Occipital lobe (tissue), 1 donor: ENCODE measurements at regions not wholly inside any gene's neighbourhood (a gene's known extent, or its start where the extent isn't known, plus 50 kb on each side); places are given as distances from the start of the nearest gene placed in this dataset.

Experiments used
- DNase-seq: peaks from one replicate; lab custom pipeline; 2025; lab: John Stamatoyannopoulos, UW

DNA sequence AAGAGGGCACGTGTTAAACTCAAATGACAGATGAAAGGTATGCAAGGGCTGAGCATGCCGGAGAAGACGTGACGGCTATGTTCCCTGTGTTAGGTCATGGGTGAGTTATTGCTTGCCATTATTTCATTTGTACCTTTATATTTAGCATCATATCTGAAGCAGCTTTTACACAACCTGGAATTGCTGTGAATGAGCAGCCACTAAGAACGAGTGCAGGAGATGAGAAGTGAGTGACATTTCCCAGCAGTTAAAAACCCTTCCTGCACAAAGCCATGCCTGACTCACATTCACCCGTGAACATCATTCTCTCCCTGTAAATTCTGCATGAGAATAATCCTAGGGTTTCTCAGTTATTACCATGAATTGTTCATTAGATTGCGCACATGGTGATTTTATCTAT is 433.2 kb upstream of the ZFP42 start:
- DNase-seq: no peak

DNA sequence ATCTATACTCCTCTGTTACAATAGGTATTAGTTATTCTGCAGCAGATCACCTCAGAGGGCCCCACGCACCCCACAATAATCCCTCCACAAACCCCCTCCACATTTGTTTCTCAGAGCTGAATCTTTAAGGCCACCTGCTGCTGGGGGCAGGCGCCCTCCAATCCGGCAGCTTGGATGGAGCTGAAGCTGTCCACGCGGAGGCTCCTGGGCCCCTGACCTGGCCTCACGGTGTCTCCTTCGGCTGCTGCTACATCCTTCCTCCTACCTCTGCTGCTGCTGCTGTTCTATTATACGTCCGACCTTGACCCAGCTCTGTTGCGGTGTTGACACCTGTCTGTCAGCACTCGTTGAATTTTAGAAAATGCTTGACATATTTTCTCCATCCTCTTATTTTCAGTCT is 430.2 kb upstream of the ZFP42 start:
- DNase-seq: no peak

DNA sequence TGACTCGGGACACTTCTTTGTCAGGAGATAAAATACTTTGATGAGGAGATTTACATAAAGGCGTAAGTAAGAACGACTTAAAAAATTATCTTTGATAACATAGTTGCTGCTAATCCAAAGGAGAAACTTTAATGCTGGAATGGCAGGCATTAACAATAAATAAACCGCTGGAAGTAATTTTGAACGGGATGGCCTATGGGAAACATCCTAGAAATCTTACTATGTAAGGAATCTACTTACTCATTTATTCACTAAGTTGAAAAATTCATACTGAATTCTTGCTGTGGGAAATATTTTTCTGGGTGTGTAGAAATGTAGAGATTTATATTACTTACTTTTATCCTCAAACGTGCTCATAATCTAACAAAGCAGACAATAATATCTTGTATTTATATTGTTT is 425.7 kb upstream of the ZFP42 start:
- no peak for DNase-seq

DNA sequence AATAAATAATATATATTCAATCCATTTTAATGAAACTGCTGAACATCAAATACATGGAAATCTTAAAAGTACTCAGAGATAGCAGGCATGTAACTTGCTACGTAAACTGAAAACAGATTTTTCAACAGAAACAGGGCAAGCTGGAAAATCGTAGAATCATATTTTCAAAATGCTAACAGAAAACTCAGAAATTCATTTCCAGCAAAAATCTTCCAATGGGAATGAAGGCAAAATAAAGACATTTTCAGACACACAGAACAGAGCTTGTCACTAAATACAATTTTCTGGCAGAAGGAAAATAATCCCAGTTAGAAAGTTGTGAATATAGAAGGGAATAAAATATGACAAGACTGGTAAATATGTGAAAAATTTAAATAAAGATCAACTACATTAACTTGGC is 419.9 kb upstream of the ZFP42 start:
- DNase-seq: no peak

DNA sequence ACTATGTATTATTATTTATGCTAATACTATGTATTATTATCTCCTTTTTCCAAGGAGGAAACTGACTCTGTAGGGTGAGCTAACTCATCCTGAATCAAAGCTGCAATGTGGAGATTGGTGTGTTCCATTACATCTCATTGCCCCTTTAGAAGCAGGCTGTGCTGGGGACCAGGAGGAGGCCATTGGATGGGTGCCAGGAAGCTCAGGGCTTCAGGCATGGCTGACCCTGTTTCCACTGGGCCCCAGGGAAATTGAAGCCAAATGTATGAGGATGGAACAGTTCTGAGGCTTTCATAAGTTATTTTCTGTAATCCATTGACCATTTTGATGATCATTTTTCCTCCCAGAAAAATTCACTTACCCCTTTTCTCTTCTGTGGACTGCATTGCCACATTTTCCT is 418.8 kb upstream of the ZFP42 start:
- DNase-seq: no peak

DNA sequence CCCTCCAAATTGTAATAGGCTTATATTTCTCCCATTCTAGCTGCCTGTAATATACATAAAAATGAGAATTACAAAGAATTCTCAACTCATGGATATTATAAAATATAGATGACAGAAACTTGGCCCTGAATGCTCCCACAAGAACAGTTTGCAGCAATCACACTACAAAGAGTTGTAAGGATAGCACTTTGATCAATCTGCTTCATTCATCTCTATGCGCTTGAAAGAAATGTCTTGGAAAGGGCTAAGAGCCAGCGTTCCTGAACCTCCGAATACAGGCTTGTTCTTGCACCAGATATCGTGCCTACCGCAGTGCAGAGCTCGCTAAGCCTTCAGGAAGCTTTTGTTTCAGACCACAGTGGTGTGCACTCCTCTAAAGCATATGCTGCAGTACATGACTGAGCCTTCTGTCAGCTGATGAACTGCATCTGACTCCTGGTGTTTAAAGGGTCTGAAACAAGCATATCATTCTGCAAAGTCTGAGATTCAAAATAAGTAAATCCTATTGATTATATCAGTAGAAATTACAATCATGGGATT is 417.6 kb upstream of the ZFP42 start:
- no peak for DNase-seq

DNA sequence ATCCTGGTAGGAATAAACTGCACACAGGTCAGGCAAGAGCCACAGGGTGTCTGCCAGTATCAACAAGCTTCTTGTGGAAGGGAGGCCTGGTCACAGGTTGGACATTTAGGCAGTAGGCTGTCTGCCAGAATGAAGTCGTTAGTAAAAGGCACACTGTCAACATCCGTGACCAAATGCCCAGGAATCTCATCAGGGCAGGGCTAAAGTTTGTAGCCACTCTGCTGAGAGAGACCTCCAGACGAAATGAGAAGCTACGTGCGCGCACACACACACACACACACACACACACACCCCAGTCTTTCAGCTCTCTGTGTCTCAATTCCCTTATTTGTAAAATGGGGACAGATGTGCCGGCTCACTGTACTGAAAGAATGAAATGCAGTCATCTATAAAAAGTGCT is 408.7 kb upstream of the ZFP42 start:
- DNase-seq: no peak

DNA sequence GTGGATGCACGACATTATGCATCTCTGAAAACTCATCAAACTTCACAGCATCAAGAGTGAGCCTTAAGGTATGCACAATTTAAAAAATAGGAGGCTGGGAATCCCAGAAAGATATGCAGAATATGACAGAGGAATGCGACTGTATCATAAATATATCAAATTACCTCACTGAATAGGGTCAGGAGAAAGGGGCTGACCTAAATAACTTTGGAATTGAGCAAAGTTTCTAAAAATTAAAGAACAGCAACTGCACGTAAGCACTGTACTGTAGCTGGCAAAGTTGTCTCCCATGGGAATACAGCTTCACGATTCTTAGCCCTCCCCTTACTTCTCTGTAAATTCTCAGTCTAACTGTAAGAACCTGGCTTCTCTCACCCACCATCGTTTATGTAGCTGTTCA is 397.4 kb upstream of the ZFP42 start:
- no peak for DNase-seq

DNA sequence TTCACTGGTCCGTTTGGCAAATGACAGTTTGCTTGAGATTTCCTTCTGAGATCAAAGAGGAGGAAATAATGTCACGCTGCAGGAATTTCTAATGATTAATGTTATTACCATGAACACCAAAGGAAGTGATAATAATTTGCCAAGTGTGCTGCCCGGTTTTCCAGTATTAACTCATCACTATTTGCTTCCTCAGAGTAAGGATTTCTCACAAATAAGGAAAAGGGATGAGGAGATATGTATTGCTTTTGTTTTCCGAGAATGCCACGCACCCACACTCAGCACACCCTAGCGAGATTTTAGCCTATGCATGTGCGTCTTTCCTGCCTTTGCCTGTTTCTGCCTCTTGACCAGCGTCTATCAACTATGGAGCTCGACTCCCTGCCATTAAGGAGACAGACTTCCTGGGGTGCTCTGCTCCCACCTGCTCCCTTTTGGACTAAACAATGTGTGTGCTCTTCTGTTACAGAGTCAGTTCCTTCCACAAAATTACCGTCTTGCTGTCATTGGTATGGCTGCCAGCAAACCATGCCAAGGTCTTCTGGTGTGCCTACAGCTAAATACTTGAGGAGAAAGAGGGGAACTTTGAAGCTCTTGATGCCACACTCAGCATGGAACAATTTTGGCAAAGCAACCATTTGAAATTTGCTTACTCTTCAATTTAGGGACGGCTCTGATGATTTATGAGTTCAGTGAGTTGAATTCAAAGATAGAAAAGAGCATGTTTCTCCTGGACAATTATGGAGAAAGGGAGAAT is 393.1 kb upstream of the ZFP42 start:
- no peak for DNase-seq

DNA sequence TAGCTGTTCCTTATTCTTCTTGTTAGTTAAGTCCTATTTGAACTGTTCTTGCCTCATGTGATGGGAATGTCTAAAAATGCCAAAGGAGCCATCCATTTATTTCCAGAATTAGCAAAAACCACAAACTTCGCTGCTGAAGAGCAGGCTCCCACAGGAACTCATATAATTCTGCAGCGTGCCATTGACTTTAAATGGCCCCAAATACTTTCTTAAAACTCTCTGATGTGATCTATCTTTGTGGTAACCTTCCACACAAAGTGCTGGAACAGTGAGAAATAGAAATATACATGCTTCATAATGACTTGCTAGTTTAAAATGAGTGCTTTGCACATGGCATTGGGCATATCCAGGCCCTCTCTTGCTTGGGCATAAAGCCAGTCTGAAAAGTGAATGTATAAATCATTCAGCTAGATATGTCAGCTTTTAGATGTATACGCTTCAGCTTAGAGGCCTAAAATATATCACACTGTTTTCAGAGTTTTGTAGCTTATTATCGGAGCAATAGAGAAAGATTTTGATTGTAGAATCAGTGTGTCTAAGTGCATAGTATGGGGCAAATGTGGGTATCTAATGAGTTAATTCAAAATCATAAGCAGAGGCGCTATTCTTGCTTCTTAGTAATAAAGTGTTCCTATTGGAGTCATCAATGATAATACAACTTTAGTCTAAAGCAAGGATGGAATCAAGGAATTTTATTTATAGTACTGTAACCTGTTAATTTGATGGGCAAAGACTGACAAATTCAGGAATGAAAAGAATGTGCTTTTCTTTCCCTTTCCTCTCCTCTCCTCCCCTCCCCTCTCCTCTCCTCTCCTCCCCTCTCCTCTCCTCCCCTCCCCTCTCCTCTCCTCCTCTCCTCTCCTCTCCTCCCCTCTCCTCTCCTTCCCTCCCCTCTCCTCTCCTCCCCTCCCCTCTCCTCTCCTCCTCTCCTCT is 392.2 kb upstream of the ZFP42 start:
- DNase-seq: no peak

DNA sequence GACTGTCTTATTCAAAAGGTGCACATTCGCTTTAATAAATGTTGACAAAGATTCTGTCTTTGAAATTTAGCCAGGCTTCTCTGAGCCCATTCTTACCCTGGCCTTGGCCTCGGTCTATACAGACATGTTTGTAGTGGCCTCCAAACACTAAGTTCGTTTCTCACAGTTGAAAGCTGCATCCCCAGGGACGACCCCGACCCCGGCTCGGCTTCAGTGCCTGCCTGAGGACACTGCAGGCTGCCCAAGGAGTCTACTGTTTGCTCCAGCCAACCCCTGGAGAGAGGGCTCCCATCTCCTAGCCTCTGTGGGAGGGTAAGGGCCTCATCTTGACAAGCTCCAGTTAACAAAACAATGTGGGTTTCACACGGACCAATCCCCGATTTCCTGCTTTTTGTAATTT is 390.6 kb upstream of the ZFP42 start:
- DNase-seq: no peak

DNA sequence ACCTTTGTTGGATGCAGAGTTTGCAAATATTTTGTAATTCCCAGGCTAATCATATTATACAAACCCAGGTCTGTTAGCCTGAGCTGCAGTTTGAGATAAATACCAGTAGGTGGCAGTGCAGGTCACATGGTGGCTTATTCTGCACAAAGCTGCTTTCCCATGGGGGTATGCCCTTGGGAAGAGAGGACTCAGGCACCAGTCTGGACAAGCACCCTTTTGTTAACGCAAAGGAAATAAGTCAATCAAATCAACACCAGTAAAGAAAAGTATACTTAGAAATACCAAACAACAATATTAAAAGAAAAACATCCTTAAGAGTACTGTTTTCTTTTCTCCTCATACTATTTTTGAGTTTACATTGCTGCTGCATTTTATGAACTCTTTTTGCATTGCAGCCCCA is 389.0 kb upstream of the ZFP42 start:
- no peak for DNase-seq

DNA sequence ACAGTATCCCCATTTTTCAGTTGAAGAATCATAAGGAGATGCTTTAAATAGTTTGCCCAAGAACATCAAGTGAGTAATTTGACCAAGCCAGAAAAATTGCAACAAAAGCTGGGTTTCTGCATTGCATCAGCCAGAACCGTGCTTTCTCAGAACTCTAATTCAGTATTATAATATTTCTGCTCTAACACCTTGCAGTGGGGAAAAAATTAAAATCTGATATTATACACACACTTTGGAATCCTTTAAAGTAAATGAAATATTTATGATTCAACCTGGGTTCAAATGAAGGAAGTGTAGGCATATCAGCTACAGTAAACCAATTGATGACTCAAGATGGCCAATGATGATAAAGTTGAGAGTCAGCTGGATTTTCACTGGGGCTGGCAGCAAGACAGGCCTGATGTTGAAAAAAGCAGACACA is 387.6 kb upstream of the ZFP42 start:
- DNase-seq: no peak

DNA sequence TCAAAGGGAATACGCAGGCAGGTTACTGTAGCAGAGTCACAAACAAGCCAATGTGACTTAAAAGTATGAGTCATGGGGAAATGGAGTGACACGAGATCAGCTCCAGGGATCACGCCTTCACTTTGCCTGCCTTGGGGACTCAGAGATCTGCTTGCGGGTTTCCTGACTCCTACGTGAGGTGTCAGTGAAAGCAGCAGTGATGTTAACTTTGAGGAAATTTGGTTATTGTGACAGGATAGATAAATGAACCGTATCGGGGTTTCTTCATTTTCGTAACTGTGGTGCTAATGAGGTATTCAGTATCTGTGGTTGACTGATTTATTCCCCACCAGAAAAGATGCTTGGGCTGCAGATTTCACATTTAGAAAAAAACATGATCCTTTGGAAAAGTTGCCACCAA is 383.3 kb upstream of the ZFP42 start:
- no peak for DNase-seq

DNA sequence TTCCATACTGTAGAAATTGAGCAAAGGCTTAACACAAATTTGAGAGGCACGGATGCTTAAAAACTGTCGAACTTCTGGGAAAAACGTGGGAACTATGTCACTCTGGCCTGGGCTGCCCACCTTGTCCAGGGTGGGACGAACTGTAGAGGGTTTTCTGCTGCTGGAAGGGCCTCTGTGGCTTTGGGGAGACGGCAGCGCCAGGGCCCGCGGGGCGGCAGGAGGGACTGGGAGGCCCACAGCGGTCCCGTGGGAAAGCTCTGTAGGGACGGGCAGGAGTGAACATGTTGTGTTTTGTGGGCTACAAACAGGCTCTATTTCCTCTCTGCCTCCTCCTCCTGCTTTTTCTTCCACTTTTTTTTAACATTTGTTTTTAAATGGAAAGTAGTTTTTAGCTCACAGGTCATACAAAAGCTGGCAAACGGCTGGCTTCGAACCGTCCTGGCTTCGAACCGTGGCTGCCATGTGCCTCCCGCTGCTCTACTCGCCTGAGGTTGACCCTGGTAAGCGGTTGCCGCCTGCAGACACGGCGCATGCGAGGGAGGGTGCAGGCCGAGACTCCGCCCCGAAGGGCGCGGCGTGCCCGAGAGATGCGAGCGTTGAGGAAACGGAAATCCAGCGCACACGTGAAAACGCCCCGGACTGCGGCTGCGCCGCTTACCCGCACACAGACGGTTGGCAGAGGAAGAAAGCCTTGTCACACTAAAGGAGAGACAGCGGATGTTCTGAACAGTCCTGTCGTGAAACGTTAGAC is 382.3 kb upstream of the ZFP42 start:
- DNase-seq: no peak

DNA sequence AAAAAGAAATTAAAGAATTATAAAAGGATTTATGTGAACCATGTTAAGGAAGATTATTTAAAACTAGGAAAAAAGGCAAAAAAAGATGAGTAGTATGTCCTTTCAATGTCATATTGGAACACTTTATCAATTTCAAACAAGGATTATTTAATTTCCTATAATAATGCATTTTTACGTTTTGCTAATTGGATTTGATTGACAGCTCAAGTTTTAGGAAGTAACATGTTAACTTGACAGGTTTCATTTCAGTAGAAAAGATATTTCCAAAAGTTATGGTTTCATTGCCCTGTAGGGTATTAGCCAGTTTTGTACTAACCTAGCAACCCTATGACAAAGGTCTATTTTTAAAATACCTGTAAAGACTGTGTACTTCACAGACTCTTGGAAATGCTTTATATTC is 379.6 kb upstream of the ZFP42 start:
- no peak for DNase-seq

DNA sequence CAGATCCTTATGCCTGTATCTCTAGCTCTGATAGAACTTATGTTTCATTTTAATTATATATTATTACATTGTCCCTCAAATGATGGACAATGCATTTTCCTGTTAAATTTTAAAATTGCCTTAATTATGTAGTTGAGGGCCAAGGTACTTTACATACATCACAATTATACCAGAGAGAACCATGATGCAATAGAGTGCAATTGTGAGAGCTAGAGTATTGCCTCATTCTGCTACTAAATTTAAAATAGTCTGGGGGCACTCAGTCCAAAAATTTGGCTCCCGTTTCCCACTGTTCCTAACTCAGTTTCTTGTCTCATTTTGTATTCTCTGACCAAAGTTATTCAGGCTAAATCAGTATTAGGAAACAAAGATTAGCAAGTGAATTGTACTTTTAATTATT is 378.5 kb upstream of the ZFP42 start:
- DNase-seq: no peak

DNA sequence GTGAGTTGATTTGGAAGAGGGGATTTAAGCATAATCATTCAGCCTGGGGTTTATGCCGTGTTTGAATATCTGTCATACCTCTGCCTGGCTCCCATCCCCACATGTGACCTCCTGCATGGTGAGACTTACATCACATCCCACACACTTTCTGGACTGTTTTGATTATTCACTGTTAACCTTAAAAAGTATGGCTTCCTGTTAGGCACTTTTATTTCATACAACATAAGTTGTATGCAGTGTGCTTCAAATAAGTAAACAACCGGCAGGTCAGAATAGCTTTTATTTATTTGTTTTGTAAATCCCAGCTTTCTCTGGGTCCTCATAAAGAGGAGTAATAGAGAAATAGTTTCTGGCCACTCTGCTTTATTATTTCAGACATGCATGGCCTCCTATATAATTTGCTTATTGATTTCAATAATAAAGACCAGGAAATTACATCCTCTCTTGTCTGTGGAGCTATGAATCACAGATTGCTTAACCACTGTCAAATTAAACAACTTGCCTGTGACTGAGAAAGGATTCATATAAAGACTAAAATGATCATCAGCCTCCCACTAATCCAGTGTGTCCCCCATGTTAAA is 376.8 kb upstream of the ZFP42 start:
- no peak for DNase-seq

DNA sequence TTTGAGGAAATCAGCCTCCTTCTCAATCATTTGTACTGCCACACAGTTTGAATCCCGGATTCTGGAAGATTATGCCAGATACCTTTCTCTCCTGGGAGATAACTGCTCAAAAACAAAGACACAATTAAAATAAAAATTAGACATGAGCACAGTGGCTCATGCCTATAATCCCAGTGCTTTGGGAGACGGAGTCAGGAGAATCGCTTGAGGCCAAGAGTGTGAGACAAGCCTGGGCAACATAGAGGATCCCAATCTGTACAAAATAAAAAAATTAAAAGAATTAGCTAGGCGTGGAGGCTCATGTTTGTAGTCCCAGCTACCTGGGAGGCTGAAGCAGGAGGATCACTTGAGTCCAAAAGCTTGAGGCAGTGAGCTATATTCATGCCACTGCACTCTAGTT is 376.3 kb upstream of the ZFP42 start:
- no peak for DNase-seq

DNA sequence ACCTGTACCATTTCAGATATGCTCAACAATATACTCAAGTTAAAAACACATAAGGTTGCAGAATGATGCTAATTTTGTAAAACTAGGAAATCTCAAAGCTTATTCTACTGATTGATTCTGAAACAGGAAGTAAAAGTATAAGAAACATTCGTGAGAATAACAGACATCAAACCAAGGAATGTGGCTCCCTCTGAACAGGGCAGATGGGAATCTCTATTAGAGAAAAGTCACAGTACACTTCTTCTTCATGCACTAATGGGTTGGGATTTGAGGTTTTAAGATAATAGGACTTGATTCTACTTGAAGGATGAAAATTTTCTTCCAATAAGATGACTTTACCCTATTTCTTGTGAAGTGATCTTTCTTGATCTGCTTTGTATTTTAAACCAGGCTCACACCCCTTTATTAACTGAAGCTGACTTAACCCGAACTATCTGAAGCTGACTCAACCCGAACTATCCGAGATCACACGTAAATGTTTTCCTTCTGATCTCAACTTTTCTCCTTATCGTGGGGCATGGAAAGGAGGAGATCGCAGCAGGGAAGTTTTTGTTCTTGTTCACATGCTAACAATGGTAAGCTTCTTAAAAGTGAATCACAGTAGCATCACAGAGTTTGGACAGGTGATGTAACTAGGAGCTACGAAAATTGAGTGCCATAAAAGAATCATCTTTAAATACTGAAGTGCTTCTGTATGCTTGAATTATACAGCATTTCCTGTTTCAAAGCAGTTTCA is 363.1 kb upstream of the ZFP42 start:
- no peak for DNase-seq

DNA sequence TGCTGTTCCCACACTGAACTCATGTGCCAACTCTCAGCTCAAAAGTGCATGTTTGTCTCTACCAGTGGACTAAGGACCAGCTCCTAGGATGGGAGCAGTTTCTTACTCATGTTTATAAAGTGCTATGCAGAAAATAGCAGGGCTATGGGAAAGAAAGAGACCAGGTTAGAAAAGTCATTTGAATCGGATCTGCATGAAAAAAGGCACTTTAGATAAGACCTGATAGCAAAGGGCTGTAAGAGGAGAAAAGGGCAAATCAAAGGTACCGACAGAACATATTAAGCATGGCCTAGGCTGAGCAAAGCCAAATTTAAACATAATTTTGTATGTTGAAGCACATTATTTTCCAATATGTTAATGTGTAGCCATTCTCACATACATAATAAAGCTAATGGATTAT is 362.3 kb upstream of the ZFP42 start:
- no peak for DNase-seq
